GM18508 (cell line): ENCODE measurements at regions not wholly inside any gene's neighbourhood (a gene's known extent, or its start where the extent isn't known, plus 50 kb on each side); places are given as distances from the start of the nearest gene placed in this dataset.

Experiments used
- ATAC-seq: cut with Tn5 transposase; IDR thresholded peaks from one replicate; pipeline ENCODE4 v1.9.1; 2021; ENCODE audit warnings: moderate number of reproducible peaks; ENCODE audit not compliant: insufficient read depth, unreplicated experiment

- ATAC-seq, result no peak
Observed at GRCh38 chr18:67634631-67635338, 118.3 kb upstream of the DSEL start.

- ATAC-seq, result no peak
Observed at GRCh38 chr18:67633939-67634338, 117.4 kb upstream of the DSEL start.

GRCh38 chr18:67621906-67622305 is 105.4 kb upstream of the DSEL start:
- no peak for ATAC-seq

- no peak for ATAC-seq
Observed at GRCh38 chr18:67621049-67621713, 104.7 kb upstream of the DSEL start.

GRCh38 chr18:67618061-67618460 is 101.5 kb upstream of the DSEL start:
- ATAC-seq, result no peak

- ATAC-seq, result no peak
Observed at GRCh38 chr18:67615876-67616275, 99.4 kb upstream of the DSEL start.

- no peak for ATAC-seq
Observed at GRCh38 chr18:67613731-67614130, 97.2 kb upstream of the DSEL start.

- ATAC-seq, result no peak
Observed at GRCh38 chr18:67612281-67612680, 95.8 kb upstream of the DSEL start.

- ATAC-seq, result no peak
Observed at GRCh38 chr18:67608615-67609273, 92.2 kb upstream of the DSEL start.

- ATAC-seq, result no peak
Observed at GRCh38 chr18:67608191-67608590, 91.7 kb upstream of the DSEL start.

GRCh38 chr18:67600181-67601180 is 84.0 kb upstream of the DSEL start:
- no peak for ATAC-seq

- ATAC-seq, result no peak
Observed at GRCh38 chr18:67599277-67599676, 82.8 kb upstream of the DSEL start.

GRCh38 chr18:67597759-67598158 is 81.2 kb upstream of the DSEL start:
- ATAC-seq, result no peak

- no peak for ATAC-seq
Observed at GRCh38 chr18:67596003-67596402, 79.5 kb upstream of the DSEL start.

- no peak for ATAC-seq
Observed at GRCh38 chr18:67590571-67591141, 74.1 kb upstream of the DSEL start.

GRCh38 chr18:67589325-67589724 is 72.8 kb upstream of the DSEL start:
- ATAC-seq, result no peak

GRCh38 chr18:67586101-67586500 is 69.6 kb upstream of the DSEL start:
- no peak for ATAC-seq

- ATAC-seq, result no peak
Observed at GRCh38 chr18:67583621-67584020, 67.1 kb upstream of the DSEL start.

- ATAC-seq, result no peak
Observed at GRCh38 chr18:67582488-67582887, 66.0 kb upstream of the DSEL start.

- ATAC-seq, result no peak
Observed at GRCh38 chr18:67581178-67581577, 64.7 kb upstream of the DSEL start.
